MCF 10A (cell line): ENCODE measurements at regions not wholly inside any gene's neighbourhood (a gene's known extent, or its start where the extent isn't known, plus 50 kb on each side); places are given as distances from the start of the nearest gene placed in this dataset.
"Not testable (repeated sequence)": the region's sequence is repeated elsewhere in the genome, so short reads cannot be mapped to it uniquely, and the experiment has no call there.

ENCODE experiments used
- BruUV-seq: library from RNA; stranded (reverse); fragments of 400-500 nt; replicated peaks from 2 replicates; lab custom pipeline; 2021; lab: Mats Ljungman, UMichigan
- CTCF ChIA-PET: fragments of 300-600 bp; sonication (Branson Sonifier 250); formaldehyde crosslinking; extraction: SDS; loops from one replicate; lab custom pipeline; 2021; ENCODE audit warnings: antibody characterized with exemption, inconsistent platforms; lab: Yijun Ruan, JAX
- POLR2A ChIA-PET: fragments of 300-600, 350-650 bp; sonication (Branson Sonifier 250); formaldehyde crosslinking; extraction: SDS; loops from one replicate; lab custom pipeline; 2020; ENCODE audit warnings: antibody characterized with exemption, inconsistent platforms; lab: Yijun Ruan, JAX
- DNase-seq: peaks from one replicate; pipeline ENCODE4 v3.0.0-alpha.2; 2018; ENCODE audit not compliant: unreplicated experiment
- H3K27ac Mint-ChIP-seq: one replicate; pipeline ENCODE4 v1.8.0; 2022; ENCODE audit warnings: mild to moderate bottlenecking, low read depth, mixed read lengths; ENCODE audit not compliant: unreplicated experiment
- H3K27me3 Mint-ChIP-seq: one replicate; pipeline ENCODE4 v1.8.0; 2022; ENCODE audit warnings: mixed read lengths; ENCODE audit not compliant: insufficient read depth, unreplicated experiment
- H3K36me3 Mint-ChIP-seq: one replicate; pipeline ENCODE4 v1.8.0; 2022; ENCODE audit warnings: mild to moderate bottlenecking, moderate library complexity, mixed read lengths; ENCODE audit not compliant: insufficient read depth, unreplicated experiment
- H3K4me1 Mint-ChIP-seq: one replicate; pipeline ENCODE4 v1.8.0; 2022; ENCODE audit warnings: mixed read lengths; ENCODE audit not compliant: insufficient read depth, unreplicated experiment
- H3K4me3 Mint-ChIP-seq: one replicate; pipeline ENCODE4 v1.8.0; 2022; ENCODE audit warnings: mild to moderate bottlenecking, moderate library complexity, mixed read lengths; ENCODE audit not compliant: unreplicated experiment
- H3K9me3 Mint-ChIP-seq: one replicate; pipeline ENCODE4 v1.8.0; 2022; ENCODE audit warnings: mixed read lengths; ENCODE audit not compliant: unreplicated experiment
- CTCF ChIP-seq: fragments of 200-600 bp; IDR thresholded peaks from one replicate; pipeline ENCODE4 v1.8.0; 2022; ENCODE audit warnings: antibody characterized with exemption, mild to moderate bottlenecking; ENCODE audit not compliant: unreplicated experiment
- intact Hi-C: fragments of 100-400 bp; cut with micrococcal nuclease; formaldehyde crosslinking; loops from 2 replicates; pipeline ENCODE4 v1.14.1; 2022

GRCh38 chr2:64250063-64250462, 105.8 kb upstream of the PELI1 start:
- no peaks in the 10 kb centered on the region for H3K9me3 Mint-ChIP-seq
- POLR2A ChIA-PET, result interaction anchor here (0.6 kb wide), 1 partner anchor 47 kb away, joined by 5 read pairs; no protein-coding TSS in a partner anchor
- no peaks in the 10 kb centered on the region for H3K27me3 Mint-ChIP-seq
- BruUV-seq, result no TSS peak
- H3K4me1 Mint-ChIP-seq, result peaks cover 7% of the 10 kb centered on the region
- CTCF ChIA-PET, result interaction anchor here (1.3 kb wide), 1 partner anchor 9 kb away, joined by 5 read pairs; no protein-coding TSS in a partner anchor
- intact Hi-C loops, result no loop called here
- DNase-seq, result no peak
- H3K27ac Mint-ChIP-seq, result no peak overlapping the region
- no peak overlapping the region for H3K4me3 Mint-ChIP-seq
- no peak for TF ChIP-seq CTCF
- H3K36me3 Mint-ChIP-seq, result no peaks in the 10 kb centered on the region

GRCh38 chr2:64250751-64251423, 106.7 kb upstream of the PELI1 start:
- Mint-ChIP-seq H3K36me3 (no peaks in the 10 kb centered on the region), H3K27ac (no peak overlapping the region), H3K27me3 (no peaks in the 10 kb centered on the region), H3K4me3 (no peak overlapping the region), H3K9me3 (no peaks in the 10 kb centered on the region), H3K4me1 (peaks cover 5% of the 10 kb centered on the region)
- CTCF ChIA-PET, result interaction anchor here (0.6 to 1.3 kb wide), 2 partner anchors 8 to 919 kb away, joined by 4 to 5 read pairs; no protein-coding TSS in a partner anchor
- DNase-seq, result no peak
- no peak for TF ChIP-seq CTCF
- POLR2A ChIA-PET, result interaction anchor here (0.6 to 1.0 kb wide), 2 partner anchors 8 to 48 kb away, joined by 3 to 5 read pairs; no protein-coding TSS in a partner anchor
- intact Hi-C loops, result no loop called here
- no TSS peak for BruUV-seq

GRCh38 chr2:64251497-64252250, 107.5 kb upstream of the PELI1 start:
- Mint-ChIP-seq H3K4me1 (peaks cover 5% of the 10 kb centered on the region), H3K9me3 (no peaks in the 10 kb centered on the region), H3K4me3 (no peak overlapping the region), H3K36me3 (no peaks in the 10 kb centered on the region), H3K27ac (no peak overlapping the region), H3K27me3 (no peaks in the 10 kb centered on the region)
- BruUV-seq, result no TSS peak
- POLR2A ChIA-PET, result interaction anchor here (1.0 kb wide), 1 partner anchor 9 kb away, joined by 3 read pairs; no protein-coding TSS in a partner anchor
- intact Hi-C loops, result no loop called here
- DNase-seq, result no peak
- CTCF ChIA-PET, result no interaction called here
- TF ChIP-seq CTCF, result no peak

- POLR2A ChIA-PET, H3K4me3 Mint-ChIP-seq, H3K36me3 Mint-ChIP-seq, H3K4me1 Mint-ChIP-seq, BruUV-seq, DNase-seq, H3K27me3 Mint-ChIP-seq, CTCF ChIA-PET, H3K9me3 Mint-ChIP-seq, H3K27ac Mint-ChIP-seq, intact Hi-C loops: not testable (repeated sequence)
Measured at GRCh38 chr2:64252251-64252978, 108.2 kb upstream of the PELI1 start.

- CTCF ChIA-PET, result interaction anchor here (0.7 kb wide), 1 partner anchor 156 kb away, joined by 5 read pairs; no protein-coding TSS in a partner anchor
- H3K4me3 Mint-ChIP-seq, H3K9me3 Mint-ChIP-seq, POLR2A ChIA-PET, H3K4me1 Mint-ChIP-seq, intact Hi-C loops, H3K27ac Mint-ChIP-seq, H3K36me3 Mint-ChIP-seq, H3K27me3 Mint-ChIP-seq, DNase-seq, BruUV-seq: not testable (repeated sequence)
Measured at GRCh38 chr2:64253421-64253820, 109.2 kb upstream of the PELI1 start.
